ENCODE measurements at regions not wholly inside any gene's neighbourhood (a gene's known extent, or its start where the extent isn't known, plus 50 kb on each side); places are given as distances from the start of the nearest gene placed in this dataset.

DNA sequence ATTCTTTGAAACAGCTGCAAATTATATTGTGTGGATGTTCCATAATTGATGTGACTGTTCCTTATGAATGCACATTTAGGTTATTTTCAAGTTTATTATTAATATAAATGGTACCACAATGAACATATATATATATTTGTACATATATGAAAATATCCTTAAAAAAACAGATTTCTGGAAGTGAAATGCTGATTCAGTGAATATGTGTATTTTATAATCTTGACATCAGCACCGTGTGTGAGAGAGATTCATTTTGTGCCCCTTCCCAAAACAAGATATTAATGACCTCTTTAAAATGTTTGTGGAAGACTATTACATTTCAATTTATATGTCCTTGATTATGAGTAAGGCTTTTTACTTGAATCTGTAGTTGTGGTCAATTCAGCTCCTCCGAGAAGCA is 75.7 kb upstream of the PTPRT start:
- TF ChIP-seq YY1 (IDR thresholded peaks at IDR 0.05), result no peak
- no peak for TF ChIP-seq REST (IDR thresholded peaks at IDR 0.05)
- no peak for TF ChIP-seq NR2F2 (IDR thresholded peaks at IDR 0.05)
- no peak for TF ChIP-seq SP1 (IDR thresholded peaks at IDR 0.05)
- TF ChIP-seq, protein P1, sequence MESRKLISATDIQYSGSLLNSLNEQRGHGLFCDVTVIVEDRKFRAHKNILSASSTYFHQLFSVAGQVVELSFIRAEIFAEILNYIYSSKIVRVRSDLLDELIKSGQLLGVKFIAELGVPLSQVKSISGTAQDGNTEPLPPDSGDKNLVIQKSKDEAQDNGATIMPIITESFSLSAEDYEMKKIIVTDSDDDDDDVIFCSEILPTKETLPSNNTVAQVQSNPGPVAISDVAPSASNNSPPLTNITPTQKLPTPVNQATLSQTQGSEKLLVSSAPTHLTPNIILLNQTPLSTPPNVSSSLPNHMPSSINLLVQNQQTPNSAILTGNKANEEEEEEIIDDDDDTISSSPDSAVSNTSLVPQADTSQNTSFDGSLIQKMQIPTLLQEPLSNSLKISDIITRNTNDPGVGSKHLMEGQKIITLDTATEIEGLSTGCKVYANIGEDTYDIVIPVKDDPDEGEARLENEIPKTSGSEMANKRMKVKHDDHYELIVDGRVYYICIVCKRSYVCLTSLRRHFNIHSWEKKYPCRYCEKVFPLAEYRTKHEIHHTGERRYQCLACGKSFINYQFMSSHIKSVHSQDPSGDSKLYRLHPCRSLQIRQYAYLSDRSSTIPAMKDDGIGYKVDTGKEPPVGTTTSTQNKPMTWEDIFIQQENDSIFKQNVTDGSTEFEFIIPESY (IDR thresholded peaks at IDR 0.05), result no peak
- no peak for TF ChIP-seq CTCF (IDR thresholded peaks at IDR 0.05; ENCODE audit: low read depth, low read length, missing input control)
- TF ChIP-seq FOXA2 (IDR thresholded peaks at IDR 0.05), result no peak
- TF ChIP-seq JUND (IDR thresholded peaks at IDR 0.05), result no peak
- no peak for TF ChIP-seq RXRA (IDR thresholded peaks at IDR 0.05)
- no peak for TF ChIP-seq MAX (IDR thresholded peaks at IDR 0.05)
- no peak for TF ChIP-seq TAF1 (conservative IDR thresholded peaks at IDR 0.05)
- TF ChIP-seq EGR1 (IDR thresholded peaks at IDR 0.05; ENCODE audit: low read depth in 2 of 2), result no peak
- no peak overlapping the region for H3K27ac ChIP-seq (ENCODE audit: low read depth in 1 of 2, low read length in 2 of 2)
- H3K27me3 ChIP-seq (ENCODE audit: control insufficient read depth in 4 of 4, insufficient read depth in 4 of 4, low read length in 3 of 4), result peaks cover 0 to 8% (median 0%) of the 10 kb centered on the region in 4 donors
- no peaks in the 10 kb centered on the region for H3K9me3 ChIP-seq (ENCODE audit: control insufficient read depth in 4 of 4, low read length in 3 of 4)
- H3K4me1 ChIP-seq (ENCODE audit: control insufficient read depth in 4 of 4, insufficient read depth in 4 of 4, low read length in 3 of 4), result no peaks in the 10 kb centered on the region
- no peak overlapping the region for H3K4me3 ChIP-seq (ENCODE audit: low read depth in 1 of 3, low read length in 3 of 3)
- no peaks in the 10 kb centered on the region for H3K36me3 ChIP-seq (ENCODE audit: control insufficient read depth in 4 of 4, insufficient read depth in 3 of 4, low read depth in 1 of 4, low read length in 3 of 4)
- H3K9ac ChIP-seq (ENCODE audit: low read depth in 1 of 2, low read length in 2 of 2), result no peak overlapping the region
- 60% methylated on average over 2 of the region's 2 CpGs for WGBS
- DNase-seq (ENCODE audit: low spot score), result no peak

GRCh38 chr20:43263226-43263625 is 73.5 kb upstream of the PTPRT start:
- Histone ChIP-seq H3K27ac (ENCODE audit: low read depth in 1 of 2, low read length in 2 of 2) (no peak overlapping the region), H3K9me3 (ENCODE audit: control insufficient read depth in 4 of 4, low read length in 3 of 4) (no peaks in the 10 kb centered on the region), H3K36me3 (ENCODE audit: control insufficient read depth in 4 of 4, insufficient read depth in 3 of 4, low read depth in 1 of 4, low read length in 3 of 4) (no peaks in the 10 kb centered on the region), H3K27me3 (ENCODE audit: control insufficient read depth in 4 of 4, insufficient read depth in 4 of 4, low read length in 3 of 4) (peaks cover 0 to 8% (median 0%) of the 10 kb centered on the region in 4 donors), H3K9ac (ENCODE audit: low read depth in 1 of 2, low read length in 2 of 2) (no peak overlapping the region), H3K4me1 (ENCODE audit: control insufficient read depth in 4 of 4, insufficient read depth in 4 of 4, low read length in 3 of 4) (no peaks in the 10 kb centered on the region), H3K4me3 (ENCODE audit: low read depth in 1 of 3, low read length in 3 of 3) (no peak overlapping the region)
- TF ChIP-seq FOXA2 (IDR thresholded peaks at IDR 0.05), result no peak
- TF ChIP-seq RXRA (IDR thresholded peaks at IDR 0.05), result no peak
- TF ChIP-seq EGR1 (IDR thresholded peaks at IDR 0.05; ENCODE audit: low read depth in 2 of 2), result no peak
- TF ChIP-seq YY1 (IDR thresholded peaks at IDR 0.05), result no peak
- no peak for TF ChIP-seq JUND (IDR thresholded peaks at IDR 0.05)
- TF ChIP-seq, protein P2, sequence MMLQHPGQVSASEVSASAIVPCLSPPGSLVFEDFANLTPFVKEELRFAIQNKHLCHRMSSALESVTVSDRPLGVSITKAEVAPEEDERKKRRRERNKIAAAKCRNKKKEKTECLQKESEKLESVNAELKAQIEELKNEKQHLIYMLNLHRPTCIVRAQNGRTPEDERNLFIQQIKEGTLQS (IDR thresholded peaks at IDR 0.05), result no peak
- 62% methylated on average over 2 of the region's 2 CpGs for WGBS
- no peak for DNase-seq (ENCODE audit: low spot score)
